A673 (cell line): ENCODE measurements at regions not wholly inside any gene's neighbourhood (a gene's known extent, or its start where the extent isn't known, plus 50 kb on each side); places are given as distances from the start of the nearest gene placed in this dataset.

Experiments used
- BruUV-seq: library from RNA; stranded (reverse); fragments of 400-500 nt; replicated peaks from 2 replicates; lab custom pipeline; 2021; lab: Mats Ljungman, UMichigan
- CTCF ChIA-PET: fragments of 300-600 bp; sonication (Branson Sonifier 250); formaldehyde crosslinking; loops from one replicate; lab custom pipeline; 2022; ENCODE audit warnings: antibody characterized with exemption; lab: Charles Lee
- POLR2A ChIA-PET: fragments of 300-600 bp; sonication (Branson Sonifier 250); formaldehyde crosslinking; loops from one replicate; lab custom pipeline; 2022; ENCODE audit warnings: antibody characterized with exemption; ENCODE audit not compliant: low non-redundant PET; lab: Charles Lee
- DNase-seq: peaks from one replicate; pipeline ENCODE4 v3.0.0-alpha.2; 2015; ENCODE audit warnings: low spot score
- H3K27ac ChIP-seq: fragments of 200-600 bp; sonication (generic); 2 replicates; pipeline ENCODE4 v1.5.1; 2016; ENCODE audit warnings: mixed run types, low read depth, mild to moderate bottlenecking, mixed read lengths, antibody characterized with exemption, low read length; ENCODE audit not compliant: poor library complexity, severe bottlenecking
- H3K27me3 ChIP-seq: fragments of 200-600 bp; sonication (generic); replicated peaks from 2 replicates; pipeline ENCODE4 v1.6.1; 2017; ENCODE audit warnings: mixed run types, low read depth, mild to moderate bottlenecking, mixed read lengths, antibody characterized with exemption, low read length; ENCODE audit not compliant: insufficient read depth, poor library complexity
- H3K36me3 ChIP-seq: fragments of 200-600 bp; sonication (generic); 2 replicates; pipeline ENCODE4 v1.6.1; 2016; ENCODE audit warnings: mixed run types, mild to moderate bottlenecking, mixed read lengths, antibody characterized with exemption, low read length; ENCODE audit not compliant: insufficient read depth, poor library complexity, severe bottlenecking
- H3K4me1 ChIP-seq: fragments of 200-600 bp; sonication (generic); 2 replicates; pipeline ENCODE4 v1.6.1; 2017; ENCODE audit warnings: mixed run types, mild to moderate bottlenecking, mixed read lengths, antibody characterized with exemption, low read length; ENCODE audit not compliant: insufficient read depth, poor library complexity, severe bottlenecking
- H3K4me3 ChIP-seq: fragments of 200-600 bp; sonication (generic); 2 replicates; pipeline ENCODE4 v1.5.1; 2016; ENCODE audit warnings: low read depth, mixed run types, mild to moderate bottlenecking, mixed read lengths, low read length; ENCODE audit not compliant: poor library complexity, severe bottlenecking
- H3K9me3 ChIP-seq: fragments of 200-600 bp; sonication (generic); 2 replicates; pipeline ENCODE4 v1.6.1; 2016; ENCODE audit warnings: mixed run types, low read depth, mild to moderate bottlenecking, mixed read lengths, antibody characterized with exemption, low read length; ENCODE audit not compliant: poor library complexity, severe bottlenecking
- CTCF ChIP-seq: fragments of 300-800, 200-600 bp; sonication (generic); conservative IDR thresholded peaks from 2 replicates; pipeline ENCODE4 v1.5.1; 2017; ENCODE audit warnings: low read depth, mild to moderate bottlenecking, antibody characterized with exemption, low read length, moderate library complexity, mixed read lengths
- EZH2 ChIP-seq: fragments of 200-600 bp; sonication (generic); IDR thresholded peaks from 2 replicates; pipeline ENCODE4 v1.6.1; 2017; ENCODE audit warnings: borderline replicate concordance, low read depth, mild to moderate bottlenecking, mixed read lengths, antibody characterized with exemption, low read length; ENCODE audit not compliant: poor library complexity, severe bottlenecking
- intact Hi-C: fragments of 100-400 bp; cut with micrococcal nuclease; formaldehyde crosslinking; loops from one replicate; pipeline ENCODE4 v1.10.0; 2022; ENCODE audit not compliant: unreplicated experiment

GRCh38 chr1:218683242-218683641 lies 338.1 kb downstream of the TGFB2 start:
- TF ChIP-seq EZH2 (no peak), CTCF (no peak)
- POLR2A ChIA-PET, result no interaction called here
- intact Hi-C loops, result no loop called here
- CTCF ChIA-PET, result no interaction called here
- no TSS peak for BruUV-seq
- Histone ChIP-seq H3K9me3 (no peaks in the 10 kb centered on the region), H3K4me3 (no peak overlapping the region), H3K27ac (no peak overlapping the region), H3K4me1 (no peaks in the 10 kb centered on the region), H3K27me3 (peaks cover 51% of the 10 kb centered on the region), H3K36me3 (no peaks in the 10 kb centered on the region)
- DNase-seq, result no peak

GRCh38 chr1:218686258-218686657 lies 341.1 kb downstream of the TGFB2 start:
- BruUV-seq, result no TSS peak
- Histone ChIP-seq H3K36me3 (no peaks in the 10 kb centered on the region), H3K27me3 (peaks cover 62% of the 10 kb centered on the region), H3K9me3 (no peaks in the 10 kb centered on the region), H3K27ac (no peak overlapping the region), H3K4me3 (no peak overlapping the region), H3K4me1 (no peaks in the 10 kb centered on the region)
- POLR2A ChIA-PET, result no interaction called here
- intact Hi-C loops, result no loop called here
- CTCF ChIA-PET, result no interaction called here
- no peak for DNase-seq
- no peak for TF ChIP-seq CTCF
- no peak for TF ChIP-seq EZH2

GRCh38 chr1:218686761-218687160 lies 341.6 kb downstream of the TGFB2 start:
- TF ChIP-seq EZH2 (no peak), CTCF (no peak)
- H3K36me3 ChIP-seq, result no peaks in the 10 kb centered on the region
- no peaks in the 10 kb centered on the region for H3K9me3 ChIP-seq
- H3K27ac ChIP-seq, result no peak overlapping the region
- ChIA-PET POLR2A (no interaction called here), CTCF (no interaction called here)
- H3K4me1 ChIP-seq, result no peaks in the 10 kb centered on the region
- intact Hi-C loops, result no loop called here
- BruUV-seq, result no TSS peak
- no peak overlapping the region for H3K4me3 ChIP-seq
- peaks cover 65% of the 10 kb centered on the region for H3K27me3 ChIP-seq
- DNase-seq, result no peak
